Lung microvascular endothelial cell (primary cell): ENCODE measurements at regions not wholly inside any gene's neighbourhood (a gene's known extent, or its start where the extent isn't known, plus 50 kb on each side); places are given as distances from the start of the nearest gene placed in this dataset.

ENCODE experiments used
- DNase-seq, 2 donors: peaks; one replicate each; pipeline versions ENCODE4 v3.0.0 to v3.0.0-alpha.2; 2010; ENCODE audit warnings: low read depth in 2 of 2

- DNase-seq, result peak in 1 of 2 donors; percentile 52
These were observed 200.8 kb downstream of the PLK2 start for GRCh38 chr5:58258984-58259684.

DNA sequence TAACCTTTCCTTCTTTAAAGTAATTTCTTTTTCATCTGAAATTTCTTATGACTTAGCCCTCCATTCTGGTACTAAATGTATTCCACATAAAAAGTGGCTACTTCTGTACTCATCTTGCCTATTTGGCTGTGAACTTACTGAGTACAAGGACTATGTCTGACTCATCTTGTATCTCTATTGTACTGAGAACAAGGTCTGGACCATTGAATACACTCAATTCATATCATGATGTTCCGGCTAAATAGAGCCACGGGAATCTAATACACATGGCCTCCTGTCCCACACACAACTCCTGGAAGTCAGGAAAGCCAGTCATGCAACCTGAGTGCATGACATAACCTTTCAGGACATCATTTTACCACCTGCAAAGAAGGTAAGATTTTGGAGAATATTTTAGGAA is 203.9 kb downstream of the PLK2 start:
- DNase-seq, result peak in 1 of 2 donors; percentile 65

DNA sequence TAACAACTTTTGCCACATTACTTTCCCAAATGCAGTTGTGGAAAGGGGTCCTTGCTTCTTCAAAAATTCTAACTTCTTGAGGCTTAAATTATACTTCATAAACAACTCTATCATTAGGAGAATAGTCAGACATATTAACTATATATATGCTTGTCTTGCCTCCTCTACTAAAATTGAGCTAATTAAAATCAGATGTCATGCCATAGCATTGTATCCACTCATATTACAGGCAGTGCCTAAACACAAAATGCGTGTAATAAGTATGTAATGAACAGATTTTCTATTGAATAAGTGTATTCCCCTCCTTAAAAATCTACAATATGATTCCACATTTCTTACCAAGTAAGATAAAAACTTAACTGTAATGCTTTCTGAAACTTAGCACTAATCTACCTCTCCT is 204.5 kb downstream of the PLK2 start:
- DNase-seq, result no peak

DNA sequence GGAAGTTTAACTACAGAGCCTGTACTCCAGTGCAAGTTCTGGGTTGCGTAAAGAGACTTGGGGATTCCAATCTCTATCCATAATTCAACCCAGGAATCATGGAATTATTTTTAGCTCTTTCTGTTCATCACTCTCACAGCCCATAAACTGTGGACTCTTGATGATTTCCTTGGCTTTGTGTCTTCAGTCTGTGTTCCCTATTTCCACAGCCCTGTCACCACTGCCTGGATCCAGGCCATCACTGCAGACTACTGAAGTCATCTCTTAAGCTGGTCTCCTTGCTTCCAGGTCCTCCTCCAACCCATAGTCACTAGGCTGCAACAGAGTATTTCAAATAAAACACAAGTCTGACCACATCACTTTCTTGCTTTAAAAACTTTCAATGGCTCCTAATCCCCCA is 211.7 kb downstream of the PLK2 start:
- no peak for DNase-seq

GRCh38 chr5:58246461-58246944 is 213.4 kb downstream of the PLK2 start:
- DNase-seq, result peak in 1 of 2 donors; percentile 90

DNA sequence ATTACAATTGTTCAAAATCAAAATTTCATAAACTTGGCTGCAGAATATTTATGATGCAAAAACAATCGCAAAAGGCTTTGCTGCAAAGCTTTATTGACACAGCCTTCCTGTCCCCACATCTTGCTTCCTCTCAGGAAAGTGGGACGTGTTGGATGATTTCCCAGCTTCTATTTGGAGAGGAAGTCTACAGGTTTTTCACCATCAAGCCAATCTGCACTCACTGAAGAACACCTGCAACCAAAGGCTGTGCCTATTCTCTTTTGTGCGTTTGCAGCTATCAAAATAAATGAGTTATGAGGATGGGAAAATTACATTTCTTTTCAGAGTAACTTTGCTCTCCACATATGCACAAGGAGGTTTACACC is 214.4 kb downstream of the PLK2 start:
- peak; percentile 68 to 81 for DNase-seq

DNA sequence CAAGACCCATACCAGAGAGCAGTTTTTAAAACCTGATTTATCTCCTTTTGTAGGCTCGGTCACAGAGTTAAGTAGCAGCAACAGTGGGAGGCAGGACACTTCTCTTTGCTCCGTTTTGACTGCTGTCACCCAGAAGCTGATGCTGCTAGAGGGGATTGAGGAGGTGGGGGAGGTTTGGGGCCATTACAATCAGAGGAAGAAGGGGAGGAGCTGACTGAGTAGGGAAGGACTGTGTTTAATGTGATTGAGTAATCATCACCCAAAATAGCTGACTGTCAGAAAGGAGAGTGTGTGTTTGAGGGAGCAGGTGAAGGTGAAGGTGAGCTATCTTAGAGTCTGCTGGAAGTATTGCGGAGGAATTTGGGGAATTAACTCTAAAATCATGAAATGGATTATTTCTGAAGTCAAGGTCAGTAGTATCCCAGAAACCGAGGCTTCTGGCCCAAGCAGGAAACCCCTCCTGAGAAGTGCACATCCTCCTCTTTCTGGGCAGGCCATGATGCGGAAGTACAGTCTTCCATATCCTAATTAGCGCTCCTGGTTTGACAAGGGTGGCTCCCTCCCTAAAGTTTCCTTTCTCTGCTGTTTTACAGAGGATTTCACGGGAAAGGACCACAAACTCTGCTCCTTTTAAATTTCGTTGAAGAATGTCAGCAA is 214.9 kb downstream of the PLK2 start:
- DNase-seq, result peak in 1 of 2 donors; percentile 65

- peak; percentile 73 to 100 for DNase-seq
These were observed 218.5 kb downstream of the PLK2 start for GRCh38 chr5:58241389-58241788.

GRCh38 chr5:58240322-58240721 is 219.6 kb downstream of the PLK2 start:
- peak; percentile 46 to 95 for DNase-seq

- peak in 1 of 2 donors; percentile 94 for DNase-seq
These were observed 220.2 kb downstream of the PLK2 start for GRCh38 chr5:58239731-58240130.

GRCh38 chr5:58239045-58239444 is 220.8 kb downstream of the PLK2 start:
- DNase-seq, result no peak

- no peak for DNase-seq
These were observed 223.4 kb downstream of the PLK2 start for GRCh38 chr5:58236498-58236897.

DNA sequence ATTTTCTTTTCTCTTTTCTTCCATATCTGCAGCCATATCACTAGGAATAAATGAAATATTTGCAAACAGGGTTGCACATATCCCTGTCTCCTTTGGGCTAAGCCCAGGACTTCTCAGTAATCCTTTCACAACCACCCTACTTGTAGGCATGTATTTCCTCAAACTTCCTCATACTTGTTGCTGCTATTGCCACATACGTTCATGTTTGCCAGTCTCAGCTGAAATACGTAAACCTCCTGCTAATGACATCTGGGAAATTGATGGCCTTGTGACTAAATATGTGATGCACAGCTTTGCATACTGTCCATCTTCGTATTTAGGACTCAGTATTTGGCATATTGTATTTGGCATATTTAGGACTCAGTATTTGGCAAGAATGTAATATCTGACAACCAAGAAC is 224.6 kb downstream of the PLK2 start:
- DNase-seq, result no peak

- no peak for DNase-seq
These were observed 227.8 kb downstream of the PLK2 start for GRCh38 chr5:58232130-58232529.

DNA sequence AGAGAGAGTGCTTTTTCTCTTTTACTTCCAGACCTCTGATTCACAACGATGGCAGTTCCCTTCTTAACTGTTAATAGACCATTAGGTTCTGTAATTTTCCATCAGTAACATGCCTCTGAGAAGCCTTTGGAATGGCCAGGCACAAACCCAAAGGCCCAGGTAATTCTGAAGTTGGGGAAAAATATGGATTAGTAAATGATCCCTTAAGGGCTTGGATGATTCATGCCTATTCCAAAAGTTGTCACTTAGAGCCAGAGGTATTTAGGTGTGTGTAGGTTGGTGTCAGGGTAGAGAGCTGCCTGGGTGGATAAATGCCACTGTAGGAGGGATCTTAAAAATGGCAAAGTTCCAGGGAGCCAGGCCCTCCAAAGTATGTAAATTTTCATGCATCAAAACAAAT is 228.8 kb downstream of the PLK2 start:
- DNase-seq, result no peak

- peak in 1 of 2 donors; percentile 95 for DNase-seq
These were observed 231.0 kb downstream of the PLK2 start for GRCh38 chr5:58228896-58229295.

- no peak for DNase-seq
These were observed 232.0 kb downstream of the PLK2 start for GRCh38 chr5:58227858-58228257.

- peak; percentile 9 to 74 for DNase-seq
These were observed 235.2 kb downstream of the PLK2 start for GRCh38 chr5:58224661-58225060.

- DNase-seq, result no peak
These were observed 235.7 kb downstream of the PLK2 start for GRCh38 chr5:58224221-58224620.

DNA sequence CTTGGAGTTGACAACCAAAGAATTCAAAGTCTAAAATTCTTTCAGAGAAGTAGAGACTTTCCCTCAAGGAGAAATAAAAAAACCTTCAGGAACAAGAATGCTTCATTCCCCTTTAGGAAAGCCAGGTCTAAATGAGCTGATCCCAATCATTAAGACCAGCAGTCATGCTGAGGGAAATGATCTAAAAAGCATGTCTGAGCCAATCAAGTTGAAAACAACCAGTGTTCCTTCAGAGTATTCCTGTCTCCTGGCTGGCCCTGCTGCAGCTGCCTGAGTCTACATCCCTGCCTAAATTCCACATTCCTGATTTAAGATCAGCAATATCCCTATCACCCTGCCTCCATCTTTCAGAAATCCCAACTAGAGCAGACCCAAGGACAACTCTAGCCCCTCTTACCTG is 244.5 kb downstream of the PLK2 start:
- DNase-seq, result no peak

DNA sequence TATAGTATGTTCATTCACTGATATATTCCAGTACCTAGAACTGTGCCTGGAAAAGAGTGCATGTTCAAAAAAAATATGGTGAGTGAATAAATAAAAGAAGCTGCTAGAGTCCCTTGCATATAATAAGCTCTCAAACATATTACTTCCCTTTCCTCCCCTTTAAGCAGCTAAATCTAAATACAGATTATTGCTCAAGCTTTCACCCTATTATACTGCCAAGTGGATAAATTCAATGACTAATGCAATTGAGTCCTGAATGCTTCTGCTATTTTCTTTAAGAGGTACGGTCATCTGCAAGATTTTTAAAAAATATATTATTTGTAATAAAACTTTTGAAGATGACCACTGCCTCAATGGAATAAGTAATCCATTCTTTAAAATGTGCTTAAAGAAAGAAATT is 248.4 kb downstream of the PLK2 start:
- no peak for DNase-seq

DNA sequence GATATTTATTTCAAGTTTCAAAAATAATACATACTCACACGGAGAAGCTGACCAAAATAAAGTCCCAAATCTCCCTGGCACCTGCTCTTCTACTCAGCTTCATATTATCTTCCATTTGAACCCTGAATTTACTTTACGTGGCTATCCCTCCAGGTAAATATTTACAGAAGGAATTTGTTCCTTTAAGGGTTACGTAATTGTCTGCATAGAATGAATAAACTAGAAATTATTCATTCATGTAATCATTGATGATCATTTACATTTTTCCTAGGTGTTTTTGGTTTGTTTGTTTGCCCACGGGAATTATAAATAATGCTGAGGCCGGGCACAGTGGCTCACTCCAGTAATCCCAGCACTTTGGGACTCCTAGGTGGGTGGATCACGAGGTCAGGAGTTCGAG is 251.2 kb downstream of the PLK2 start:
- DNase-seq, result no peak

DNA sequence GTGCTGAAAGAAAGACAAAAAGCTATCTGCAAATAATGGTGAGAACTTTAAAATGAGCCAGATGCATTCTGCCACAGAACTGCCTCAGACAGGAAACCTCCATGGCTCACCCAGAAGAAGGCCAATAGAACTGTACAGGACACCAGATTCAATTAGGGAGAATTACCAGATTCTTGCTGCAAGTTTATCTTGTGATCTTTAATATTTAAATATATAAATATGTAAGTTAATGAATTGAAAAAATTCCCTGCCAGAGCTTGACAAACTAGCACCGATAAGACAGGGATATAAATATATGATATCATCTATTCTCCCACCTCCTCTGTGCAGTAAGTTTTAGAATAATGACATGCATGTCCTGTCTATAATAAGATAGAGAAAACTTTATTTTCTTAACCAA is 252.8 kb downstream of the PLK2 start:
- DNase-seq, result peak in 1 of 2 donors; percentile 32
